ENCODE measurements at regions not wholly inside any gene's neighbourhood (a gene's known extent, or its start where the extent isn't known, plus 50 kb on each side); places are given as distances from the start of the nearest gene placed in this dataset.
A peak's percentile ranks its signal among the peaks of the same experiment; 100 is the strongest.

DNA sequence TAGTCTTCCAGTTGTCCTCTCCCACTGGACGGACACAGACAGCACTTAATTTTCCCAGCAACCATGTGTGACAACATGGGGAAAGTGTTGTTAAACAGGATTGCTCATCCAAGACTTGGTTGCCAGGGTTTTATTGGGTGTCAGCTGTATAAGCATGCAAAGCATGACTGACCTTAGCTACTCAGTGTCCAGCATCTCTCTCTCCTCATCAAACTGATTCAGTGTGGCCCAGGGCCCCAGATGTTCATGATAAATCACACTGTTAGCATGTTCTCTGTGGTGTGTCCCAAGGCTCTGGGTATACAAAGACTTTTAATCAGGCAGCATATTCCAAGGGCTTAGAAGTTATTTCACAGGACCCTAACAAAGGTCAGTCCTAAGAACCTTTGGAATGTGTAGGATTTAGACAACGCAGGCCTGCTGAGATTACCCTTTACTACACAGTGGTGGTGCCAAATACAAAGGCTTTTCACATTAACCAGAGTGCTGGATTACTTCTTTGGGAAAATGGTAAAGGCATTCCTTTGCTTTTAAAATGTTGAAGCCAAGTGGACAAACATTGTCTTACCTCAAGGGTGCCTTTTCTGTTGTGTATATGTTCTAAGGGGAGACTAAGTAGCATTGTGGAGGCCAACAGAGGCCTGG, 213.3 kb downstream of the GLUD2 start:
- TF ChIP-seq, protein P1, sequence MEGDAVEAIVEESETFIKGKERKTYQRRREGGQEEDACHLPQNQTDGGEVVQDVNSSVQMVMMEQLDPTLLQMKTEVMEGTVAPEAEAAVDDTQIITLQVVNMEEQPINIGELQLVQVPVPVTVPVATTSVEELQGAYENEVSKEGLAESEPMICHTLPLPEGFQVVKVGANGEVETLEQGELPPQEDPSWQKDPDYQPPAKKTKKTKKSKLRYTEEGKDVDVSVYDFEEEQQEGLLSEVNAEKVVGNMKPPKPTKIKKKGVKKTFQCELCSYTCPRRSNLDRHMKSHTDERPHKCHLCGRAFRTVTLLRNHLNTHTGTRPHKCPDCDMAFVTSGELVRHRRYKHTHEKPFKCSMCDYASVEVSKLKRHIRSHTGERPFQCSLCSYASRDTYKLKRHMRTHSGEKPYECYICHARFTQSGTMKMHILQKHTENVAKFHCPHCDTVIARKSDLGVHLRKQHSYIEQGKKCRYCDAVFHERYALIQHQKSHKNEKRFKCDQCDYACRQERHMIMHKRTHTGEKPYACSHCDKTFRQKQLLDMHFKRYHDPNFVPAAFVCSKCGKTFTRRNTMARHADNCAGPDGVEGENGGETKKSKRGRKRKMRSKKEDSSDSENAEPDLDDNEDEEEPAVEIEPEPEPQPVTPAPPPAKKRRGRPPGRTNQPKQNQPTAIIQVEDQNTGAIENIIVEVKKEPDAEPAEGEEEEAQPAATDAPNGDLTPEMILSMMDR (IDR thresholded peaks at IDR 0.05; ENCODE audit: insufficient read depth, low read length, severe bottlenecking), result no peak
- no peaks in the 10 kb centered on the region for H3K27me3 ChIP-seq (ENCODE audit: control insufficient read depth, insufficient read depth, low read length)
- DNase-seq (ENCODE audit: low read depth), result no peak
- no peaks in the 10 kb centered on the region for H3K36me3 ChIP-seq (ENCODE audit: control insufficient read depth, insufficient read depth, low read length)
- no peak overlapping the region for H3K4me3 ChIP-seq (ENCODE audit: low read depth, low read length)
- FAIRE-seq, result peak; percentile 13

DNA sequence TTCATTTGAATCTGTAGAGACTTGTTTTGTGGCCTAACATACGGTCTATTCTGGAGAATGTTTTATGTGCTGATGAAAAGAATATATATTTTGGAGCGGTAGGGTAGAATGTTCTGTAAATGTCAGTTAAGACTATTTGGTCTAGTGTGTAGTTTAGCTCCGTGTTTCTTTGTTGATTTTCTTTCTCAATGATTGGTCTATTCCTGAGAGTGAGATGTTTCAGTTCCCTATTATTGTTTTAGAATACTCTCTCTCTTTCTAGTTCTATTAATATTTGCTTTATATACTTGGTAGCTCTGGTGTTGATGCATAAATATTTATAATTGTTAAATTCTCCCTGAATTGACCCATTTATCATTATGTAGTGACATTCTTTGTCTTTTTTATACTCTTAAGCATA, 236.5 kb downstream of the GLUD2 start:
- Histone ChIP-seq H3K27me3 (ENCODE audit: control insufficient read depth, insufficient read depth, low read length) (no peaks in the 10 kb centered on the region), H3K4me3 (ENCODE audit: low read depth, low read length) (no peak overlapping the region), H3K36me3 (ENCODE audit: control insufficient read depth, insufficient read depth, low read length) (no peaks in the 10 kb centered on the region)
- TF ChIP-seq, protein P1 (IDR thresholded peaks at IDR 0.05; ENCODE audit: insufficient read depth, low read length, severe bottlenecking), result no peak
- FAIRE-seq (no peak), DNase-seq (ENCODE audit: low read depth) (no peak)

DNA sequence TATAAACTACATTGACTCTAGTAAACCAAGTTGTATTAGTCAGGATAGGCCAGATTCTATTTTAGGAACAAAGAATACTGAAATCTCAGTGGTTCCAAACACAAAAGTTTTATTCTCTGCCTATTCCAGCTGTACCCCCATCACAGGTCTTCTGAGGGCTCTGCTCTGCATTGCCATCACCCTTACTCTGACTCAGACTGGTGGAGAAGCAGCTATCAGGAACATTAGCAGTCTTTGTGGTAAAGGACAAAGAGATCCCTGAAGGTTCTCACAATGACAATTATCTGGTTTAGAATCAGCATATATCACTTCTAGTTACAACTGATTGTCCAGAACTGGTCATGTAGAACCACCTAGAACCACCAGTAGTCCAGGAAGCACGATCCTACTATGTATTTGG, 251.1 kb downstream of the GLUD2 start:
- DNase-seq (ENCODE audit: low read depth) (no peak), FAIRE-seq (no peak)
- TF ChIP-seq, protein P1 (IDR thresholded peaks at IDR 0.05; ENCODE audit: insufficient read depth, low read length, severe bottlenecking), result no peak
- Histone ChIP-seq H3K27me3 (ENCODE audit: control insufficient read depth, insufficient read depth, low read length) (no peaks in the 10 kb centered on the region), H3K4me3 (ENCODE audit: low read depth, low read length) (no peak overlapping the region), H3K36me3 (ENCODE audit: control insufficient read depth, insufficient read depth, low read length) (no peaks in the 10 kb centered on the region)

DNA sequence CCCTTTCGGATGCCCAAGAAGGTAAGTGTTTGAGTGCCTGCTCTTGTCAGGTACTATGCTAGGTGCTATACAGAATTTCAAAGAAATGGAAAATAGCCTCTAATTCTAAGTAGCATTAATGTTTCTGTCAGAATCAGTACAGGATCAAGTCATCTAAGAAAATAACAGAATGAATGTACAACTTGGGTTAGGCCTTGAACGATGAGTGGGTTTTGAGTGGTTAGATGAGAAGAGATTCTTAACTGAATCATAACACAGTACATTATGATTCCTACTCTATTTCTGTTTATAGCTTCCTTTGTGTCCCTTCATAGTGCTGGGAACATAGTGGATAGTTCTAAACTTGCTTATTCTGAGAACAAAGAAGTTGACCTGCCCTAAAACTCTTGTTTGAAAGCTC, 253.9 kb downstream of the GLUD2 start:
- H3K4me3 ChIP-seq (ENCODE audit: low read depth, low read length), result no peak overlapping the region

DNA sequence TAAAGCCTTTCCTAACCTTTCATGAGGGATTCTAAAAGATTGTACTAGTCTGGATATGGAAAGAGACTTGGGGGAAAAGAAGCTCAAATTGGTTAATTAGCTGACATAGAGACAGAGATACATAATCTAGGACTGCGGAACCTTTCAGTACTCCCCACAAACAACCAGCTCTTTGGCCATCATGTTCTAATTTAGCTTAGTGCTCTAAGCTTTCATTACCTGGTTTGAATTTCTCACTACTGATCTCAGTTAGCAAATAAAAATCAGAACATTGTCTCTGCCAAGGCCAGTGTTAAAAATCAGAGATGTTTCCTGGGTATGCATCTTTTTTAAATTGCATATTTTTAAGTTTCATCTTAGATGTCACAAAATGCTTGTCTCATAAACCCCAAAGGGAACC, 254.4 kb downstream of the GLUD2 start:
- Histone ChIP-seq H3K27me3 (ENCODE audit: control insufficient read depth, insufficient read depth, low read length) (no peaks in the 10 kb centered on the region), H3K36me3 (ENCODE audit: control insufficient read depth, insufficient read depth, low read length) (no peaks in the 10 kb centered on the region), H3K4me3 (ENCODE audit: low read depth, low read length) (no peak overlapping the region)
- TF ChIP-seq, protein P1 (IDR thresholded peaks at IDR 0.05; ENCODE audit: insufficient read depth, low read length, severe bottlenecking), result no peak
- DNase-seq (ENCODE audit: low read depth), result no peak
- FAIRE-seq, result no peak

More for the DNA sequence above, 253.9 kb downstream of the GLUD2 start:
- DNase-seq (ENCODE audit: low read depth), result no peak
- no peak for FAIRE-seq
- H3K27me3 ChIP-seq (ENCODE audit: control insufficient read depth, insufficient read depth, low read length), result no peaks in the 10 kb centered on the region
- no peaks in the 10 kb centered on the region for H3K36me3 ChIP-seq (ENCODE audit: control insufficient read depth, insufficient read depth, low read length)
- TF ChIP-seq, protein P1 (IDR thresholded peaks at IDR 0.05; ENCODE audit: insufficient read depth, low read length, severe bottlenecking), result no peak

DNA sequence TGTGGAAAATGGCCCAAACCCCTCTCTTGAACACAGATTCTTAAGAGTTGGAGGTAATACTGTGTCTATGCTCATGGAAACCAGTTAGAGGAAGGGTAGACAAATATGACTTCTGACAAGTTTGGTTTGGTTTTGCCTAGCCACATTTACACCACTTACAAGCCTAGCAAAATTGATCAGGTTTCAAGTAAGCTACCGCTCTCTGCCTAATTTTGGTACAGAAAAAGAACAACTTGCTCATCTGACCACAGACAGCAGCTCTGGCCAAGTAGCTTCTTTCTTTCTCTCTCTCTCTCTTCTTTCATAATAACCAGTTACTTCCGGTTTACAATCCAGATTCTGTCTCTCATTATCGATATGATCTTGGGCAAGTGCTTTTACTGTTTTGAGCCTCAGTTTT, 260.0 kb downstream of the GLUD2 start:
- TF ChIP-seq, protein P1 (IDR thresholded peaks at IDR 0.05; ENCODE audit: insufficient read depth, low read length, severe bottlenecking), result no peak
- peak; percentile 7 for FAIRE-seq
- Histone ChIP-seq H3K27me3 (ENCODE audit: control insufficient read depth, insufficient read depth, low read length) (no peaks in the 10 kb centered on the region), H3K36me3 (ENCODE audit: control insufficient read depth, insufficient read depth, low read length) (no peaks in the 10 kb centered on the region), H3K4me3 (ENCODE audit: low read depth, low read length) (no peak overlapping the region)
- DNase-seq (ENCODE audit: low read depth), result no peak
